Endothelial cell of umbilical vein (primary cell): ENCODE measurements at regions not wholly inside any gene's neighbourhood (a gene's known extent, or its start where the extent isn't known, plus 50 kb on each side); places are given as distances from the start of the nearest gene placed in this dataset.

ENCODE experiments used
- BruUV-seq: library from RNA; stranded (reverse); fragments of 400-500 nt; replicated peaks from 2 replicates; lab custom pipeline; 2021; lab: Mats Ljungman, UMichigan
- CTCF ChIA-PET: fragments of 300-600, 350-600 bp; sonication (Branson Sonifier 250); formaldehyde crosslinking; loops from one replicate; lab custom pipeline; 2021; ENCODE audit warnings: antibody characterized with exemption, inconsistent platforms; lab: Charles Lee
- POLR2A ChIA-PET: fragments of 300-600, 350-600 bp; sonication (Branson Sonifier 250); formaldehyde crosslinking; loops from one replicate; lab custom pipeline; 2021; ENCODE audit warnings: antibody characterized with exemption, inconsistent platforms; lab: Charles Lee
- DNase-seq: peaks from one replicate; pipeline ENCODE4 v3.0.0-alpha.2; 2011; ENCODE audit warnings: low read depth, low spot score
- FAIRE-seq: peaks from 2 replicates; lab custom pipeline; 2011; peaks lifted over from hg19 to GRCh38; lab: Jason Lieb, UNC
- H2AFZ ChIP-seq: 2 replicates; pipeline ENCODE4 v1.6.0; 2012; ENCODE audit warnings: low read depth, low read length, control low read depth, inconsistent platforms
- H3K27ac ChIP-seq: 2 replicates; pipeline ENCODE4 v1.5.1; 2011; ENCODE audit warnings: low read depth, mild to moderate bottlenecking, control low read depth, low read length, moderate library complexity; ENCODE audit not compliant: insufficient read depth
- H3K27me3 ChIP-seq, 2 experiments: 2 replicates each; pipeline versions ENCODE4 v1.6.0 to v1.6.1; 2011; ENCODE audit warnings: low read length in 2 of 2, mixed read lengths in 1 of 2; ENCODE audit not compliant: control insufficient read depth in 2 of 2, insufficient read depth in 2 of 2
- H3K36me3 ChIP-seq, 2 experiments: 2 replicates in 1 of 2; 3 replicates in 1 of 2; pipeline ENCODE4 v1.5.1; 2011; ENCODE audit warnings: low read length in 2 of 2, mild to moderate bottlenecking in 1 of 2, moderate library complexity in 1 of 2; ENCODE audit not compliant: control insufficient read depth in 2 of 2, insufficient read depth in 2 of 2; ENCODE audit errors: extremely low read depth in 1 of 2
- H3K4me1 ChIP-seq: 3 replicates; pipeline ENCODE4 v1.5.1; 2011; ENCODE audit warnings: mild to moderate bottlenecking, low read length; ENCODE audit not compliant: control insufficient read depth, insufficient read depth; ENCODE audit errors: extremely low read depth
- H3K4me2 ChIP-seq: 2 replicates; pipeline ENCODE4 v1.6.1; 2011; ENCODE audit warnings: low read length, control low read depth, mixed read lengths; ENCODE audit not compliant: insufficient read depth
- H3K4me3 ChIP-seq, 3 experiments: fragments of 200-600 bp in 1 of 3; sonication (generic), shearing (Covaris generic) in 1 of 3; replicated peaks in 1 of 3; 2 replicates each; pipeline ENCODE4 v1.5.1; 2011 to 2016; ENCODE audit warnings: control low read depth in 3 of 3, low read length in 3 of 3, mild to moderate bottlenecking in 2 of 3, inconsistent platforms in 1 of 3, low read depth in 1 of 3, moderate library complexity in 1 of 3; ENCODE audit not compliant: insufficient read depth in 1 of 3
- H3K79me2 ChIP-seq: 2 replicates; pipeline ENCODE4 v1.6.0; 2012; ENCODE audit warnings: low read length, inconsistent platforms; ENCODE audit not compliant: control insufficient read depth, insufficient read depth
- H3K9ac ChIP-seq: replicated peaks from 2 replicates; pipeline ENCODE3; 2011; ENCODE audit warnings: low read length, control low read depth; ENCODE audit not compliant: insufficient read depth; ENCODE audit errors: extremely low read depth
- H3K9me1 ChIP-seq: replicated peaks from 3 replicates; pipeline ENCODE4 v1.6.0; 2011; ENCODE audit warnings: mild to moderate bottlenecking, low read length; ENCODE audit not compliant: control insufficient read depth, insufficient read depth; ENCODE audit errors: extremely low read depth
- H3K9me3 ChIP-seq: replicated peaks from 2 replicates; pipeline ENCODE4 v1.5.1; 2012; ENCODE audit warnings: low read length, inconsistent platforms; ENCODE audit not compliant: control insufficient read depth, insufficient read depth
- H4K20me1 ChIP-seq: replicated peaks from 2 replicates; pipeline ENCODE3; 2011; ENCODE audit warnings: mild to moderate bottlenecking, low read length; ENCODE audit not compliant: control insufficient read depth, insufficient read depth; ENCODE audit errors: extremely low read depth
- CTCF ChIP-seq, 2 donors: IDR thresholded peaks; 1 replicate in 1 of 2; 2 replicates in 1 of 2; pipeline ENCODE4 v1.5.1; 2011; ENCODE audit warnings: low read length in 2 of 2, mild to moderate bottlenecking in 2 of 2, moderate library complexity in 2 of 2, control low read depth in 1 of 2, inconsistent platforms in 1 of 2, low read depth in 1 of 2; ENCODE audit not compliant: insufficient read depth in 1 of 2; ENCODE audit errors: extremely low read depth in 1 of 2
- EZH2 ChIP-seq: IDR thresholded peaks from 2 replicates; pipeline ENCODE4 v1.6.1; 2012; ENCODE audit warnings: borderline replicate concordance, low read depth, mild to moderate bottlenecking, moderate library complexity, low read length, inconsistent platforms; ENCODE audit not compliant: severe bottlenecking
- FOS ChIP-seq: IDR thresholded peaks from 2 replicates; pipeline ENCODE4 v1.6.1; 2011; ENCODE audit warnings: mild to moderate bottlenecking, low read length, moderate library complexity, borderline replicate concordance; ENCODE audit not compliant: insufficient read depth
- GATA2 ChIP-seq: IDR thresholded peaks from 2 replicates; pipeline ENCODE4 v1.7.0; 2011; ENCODE audit warnings: low read depth, mild to moderate bottlenecking, moderate library complexity, mixed read lengths, low read length; ENCODE audit not compliant: insufficient read length, insufficient read depth
- JUN ChIP-seq: IDR thresholded peaks from 2 replicates; pipeline ENCODE4 v1.6.1; 2011; ENCODE audit warnings: borderline replicate concordance, low read depth; ENCODE audit not compliant: insufficient read length, insufficient read depth
- MAX ChIP-seq: IDR thresholded peaks from 2 replicates; pipeline ENCODE4 v1.6.1; 2011; ENCODE audit not compliant: insufficient read depth, insufficient read length
- MYC ChIP-seq: IDR thresholded peaks from one replicate; pipeline ENCODE4 v1.6.1; 2011; ENCODE audit warnings: mild to moderate bottlenecking, low read depth, low read length
- POLR2A ChIP-seq: IDR thresholded peaks from 2 replicates; pipeline ENCODE4 v1.6.1; 2012; ENCODE audit warnings: low read depth, mild to moderate bottlenecking, control low read depth, low read length
- POLR2AphosphoS5 ChIP-seq: IDR thresholded peaks from 2 replicates; pipeline ENCODE4 v1.6.1; 2012; ENCODE audit warnings: low read depth, mild to moderate bottlenecking, control low read depth, low read length, moderate library complexity; ENCODE audit not compliant: insufficient read depth
- dilution Hi-C: fragments of 300-500 bp; cut with MboI; formaldehyde crosslinking; loops from one replicate; pipeline ENCODE4 v1.15.0; 2019; ENCODE audit warnings: low sequenced_read_pairs; ENCODE audit not compliant: extremely low pct_ligation_motif_present
- intact Hi-C: fragments of 100-400 bp; cut with micrococcal nuclease; formaldehyde crosslinking; loops from one replicate; pipeline ENCODE4 v1.10.0; 2022

- H3K27ac ChIP-seq: no peak overlapping the region
- no peaks in the 10 kb centered on the region for H3K9me3 ChIP-seq
- H3K4me1 ChIP-seq: no peaks in the 10 kb centered on the region
- H4K20me1 ChIP-seq: no peaks in the 10 kb centered on the region
- no peaks in the 10 kb centered on the region for H3K36me3 ChIP-seq
- TF ChIP-seq EZH2: no peak
- TF ChIP-seq JUN: no peak
- TF ChIP-seq MAX: no peak
- TF ChIP-seq POLR2AphosphoS5: no peak
- no peak for TF ChIP-seq CTCF (IDR thresholded peaks at IDR 0.05; ENCODE audit: extremely low read depth in 1 of 2, insufficient read depth in 1 of 2, low read depth in 1 of 2, low read length in 2 of 2)
- no peak for TF ChIP-seq MYC
- no peak for TF ChIP-seq POLR2A
- TF ChIP-seq GATA2: no peak
- TF ChIP-seq FOS: no peak
- BruUV-seq: no TSS peak
- dilution Hi-C loops (no loop called here), intact Hi-C loops (no loop called here)
- ChIA-PET POLR2A (no interaction called here), CTCF (interaction anchor here (0.8 to 1.8 kb wide), 2 partner anchors 9 to 83 kb away, joined by 4 to 7 read pairs; no protein-coding TSS in a partner anchor)
- no peak overlapping the region for H2AFZ ChIP-seq
- H3K9me1 ChIP-seq: no peaks in the 10 kb centered on the region
- H3K4me3 ChIP-seq: no peak overlapping the region
- no peak for FAIRE-seq
- no peak overlapping the region for H3K9ac ChIP-seq
- no peaks in the 10 kb centered on the region for H3K27me3 ChIP-seq
- H3K79me2 ChIP-seq: no peaks in the 10 kb centered on the region
- DNase-seq: no peak
- no peak overlapping the region for H3K4me2 ChIP-seq
These were observed 213.8 kb downstream of the BCAS1 start for GRCh38 chr20:53856300-53857295.
